Chondrocyte (in vitro differentiated cells): ENCODE measurements at regions not wholly inside any gene's neighbourhood (a gene's known extent, or its start where the extent isn't known, plus 50 kb on each side); places are given as distances from the start of the nearest gene placed in this dataset.

Experiments
- DNase-seq: peaks from one replicate; pipeline ENCODE4 v3.0.0; 2021; ENCODE audit warnings: mixed read lengths, low spot score
- H3K27ac Mint-ChIP-seq: one replicate; pipeline ENCODE4 v1.8.0; 2021; ENCODE audit warnings: mild to moderate bottlenecking, moderate library complexity, mixed read lengths; ENCODE audit not compliant: unreplicated experiment
- H3K27me3 Mint-ChIP-seq: 2 replicates; pipeline ENCODE4 v1.8.0; 2021; ENCODE audit warnings: low read depth, mixed read lengths
- H3K36me3 Mint-ChIP-seq: 2 replicates; pipeline ENCODE4 v1.8.0; 2021; ENCODE audit warnings: low read depth, mixed read lengths
- H3K4me1 Mint-ChIP-seq: 2 replicates; pipeline ENCODE4 v1.8.0; 2021; ENCODE audit warnings: low read depth, mild to moderate bottlenecking, mixed read lengths
- H3K4me3 Mint-ChIP-seq: one replicate; pipeline ENCODE4 v1.8.0; 2021; ENCODE audit warnings: mild to moderate bottlenecking, moderate library complexity, mixed read lengths; ENCODE audit not compliant: unreplicated experiment
- H3K9me3 Mint-ChIP-seq: 2 replicates; pipeline ENCODE4 v1.8.0; 2021; ENCODE audit warnings: low read depth, mixed read lengths
- TF ChIP-seq, protein P1 (sequence below): fragments of 200-600 bp; sonication (generic); IDR thresholded peaks from 2 replicates; pipeline ENCODE4 v1.5.0; 2021; ENCODE audit warnings: antibody characterized with exemption, mild to moderate bottlenecking, moderate library complexity

DNA sequence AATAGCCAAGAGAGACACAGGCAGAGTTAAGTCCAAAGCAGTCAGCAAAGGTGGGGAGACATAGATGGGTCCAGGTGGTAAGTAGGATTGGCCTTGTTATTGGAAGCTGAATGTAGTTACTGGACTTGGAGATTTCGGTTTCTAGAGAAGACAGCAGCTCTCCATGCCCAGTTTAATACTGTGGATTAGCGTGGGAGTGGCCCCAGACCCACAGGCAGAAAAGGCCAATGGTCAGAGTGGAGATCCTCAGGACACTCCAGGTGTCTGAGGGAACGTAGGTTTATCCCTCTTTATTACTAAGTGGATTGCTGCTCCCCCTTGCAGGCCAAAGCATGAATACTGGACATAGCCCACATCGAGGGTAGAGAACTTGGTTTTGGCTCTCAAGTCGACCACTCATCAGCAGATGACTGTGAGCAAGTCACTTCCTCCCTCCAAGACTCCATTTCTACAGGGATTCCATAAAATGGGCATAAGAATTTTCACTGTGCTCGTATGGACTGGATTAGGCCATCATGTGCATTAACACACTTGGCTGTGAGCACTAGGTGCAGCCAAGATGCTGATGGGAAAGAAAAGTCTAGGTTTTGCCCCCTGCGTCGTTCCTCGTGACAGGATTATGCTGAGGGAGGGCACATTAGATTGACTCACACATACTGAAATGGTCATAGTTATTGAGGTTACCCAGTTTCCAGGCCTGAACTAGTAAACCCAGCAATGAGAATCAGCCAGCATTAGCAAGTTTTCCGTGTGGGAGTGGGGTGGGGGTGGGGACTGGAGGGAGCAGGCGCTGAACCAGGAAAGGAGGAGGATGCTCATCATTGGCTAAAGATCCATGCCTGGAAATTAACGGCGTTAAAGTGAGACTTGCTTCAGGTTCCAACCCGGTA, 225.2 kb upstream of the TPRG1 start:
- Mint-ChIP-seq H3K9me3 (no peaks in the 10 kb centered on the region), H3K36me3 (no peaks in the 10 kb centered on the region), H3K4me3 (peak overlapping the region; percentile 70), H3K27ac (peak overlapping the region; percentile 100), H3K4me1 (peaks cover 49% of the 10 kb centered on the region), H3K27me3 (no peaks in the 10 kb centered on the region)
- TF ChIP-seq, protein P1, sequence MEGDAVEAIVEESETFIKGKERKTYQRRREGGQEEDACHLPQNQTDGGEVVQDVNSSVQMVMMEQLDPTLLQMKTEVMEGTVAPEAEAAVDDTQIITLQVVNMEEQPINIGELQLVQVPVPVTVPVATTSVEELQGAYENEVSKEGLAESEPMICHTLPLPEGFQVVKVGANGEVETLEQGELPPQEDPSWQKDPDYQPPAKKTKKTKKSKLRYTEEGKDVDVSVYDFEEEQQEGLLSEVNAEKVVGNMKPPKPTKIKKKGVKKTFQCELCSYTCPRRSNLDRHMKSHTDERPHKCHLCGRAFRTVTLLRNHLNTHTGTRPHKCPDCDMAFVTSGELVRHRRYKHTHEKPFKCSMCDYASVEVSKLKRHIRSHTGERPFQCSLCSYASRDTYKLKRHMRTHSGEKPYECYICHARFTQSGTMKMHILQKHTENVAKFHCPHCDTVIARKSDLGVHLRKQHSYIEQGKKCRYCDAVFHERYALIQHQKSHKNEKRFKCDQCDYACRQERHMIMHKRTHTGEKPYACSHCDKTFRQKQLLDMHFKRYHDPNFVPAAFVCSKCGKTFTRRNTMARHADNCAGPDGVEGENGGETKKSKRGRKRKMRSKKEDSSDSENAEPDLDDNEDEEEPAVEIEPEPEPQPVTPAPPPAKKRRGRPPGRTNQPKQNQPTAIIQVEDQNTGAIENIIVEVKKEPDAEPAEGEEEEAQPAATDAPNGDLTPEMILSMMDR, result no peak
- no peak for DNase-seq

DNA sequence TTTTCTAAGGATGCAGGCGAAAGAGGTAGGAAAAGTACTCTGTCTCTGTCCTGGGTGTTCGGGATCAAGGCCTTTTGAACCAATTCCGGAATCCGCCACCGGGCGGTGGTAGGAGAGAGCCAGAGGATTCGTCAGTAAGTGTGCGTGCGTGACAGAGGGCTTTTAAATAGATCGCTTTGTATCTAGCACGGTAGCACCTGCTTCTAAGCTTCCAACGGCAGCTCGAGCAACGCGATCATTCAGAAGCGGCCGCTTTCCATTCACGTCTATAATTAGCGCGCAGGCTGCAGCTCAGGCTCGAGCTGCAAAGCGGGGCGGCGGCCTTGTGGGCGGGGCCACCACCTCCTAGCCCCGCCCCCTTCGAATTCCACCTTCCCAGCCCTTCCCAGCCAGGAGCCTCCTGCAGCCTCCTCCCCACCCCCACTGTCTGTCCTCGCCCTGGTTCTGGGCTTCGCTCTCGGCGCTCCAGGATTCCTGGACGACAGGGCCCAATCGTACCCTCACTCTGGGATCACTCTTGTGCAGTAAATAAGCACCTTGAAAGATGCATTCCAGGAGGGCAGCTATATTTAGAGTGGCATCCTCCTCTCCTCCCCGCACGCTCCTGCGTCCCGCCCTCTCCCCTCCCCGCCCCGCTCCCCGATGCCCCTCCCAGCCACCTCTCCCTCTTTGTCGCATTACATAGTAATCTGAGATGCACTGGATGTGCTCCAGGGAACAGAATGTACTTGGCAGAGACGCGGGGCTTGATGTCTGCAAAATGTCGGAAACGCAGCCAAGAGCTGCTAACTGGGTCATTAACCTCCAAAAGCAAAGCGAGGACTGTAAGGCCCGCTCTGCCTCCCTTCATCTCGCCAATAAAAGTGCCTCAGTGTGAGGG, 224.1 kb upstream of the TPRG1 start:
- TF ChIP-seq, protein P1, result peak; percentile 70
- Mint-ChIP-seq H3K27ac (peak overlapping the region; percentile 100), H3K9me3 (no peaks in the 10 kb centered on the region), H3K4me1 (peaks cover 51% of the 10 kb centered on the region), H3K4me3 (peak overlapping the region; percentile 70), H3K36me3 (no peaks in the 10 kb centered on the region), H3K27me3 (no peaks in the 10 kb centered on the region)
- peak; percentile 93 for DNase-seq

DNA sequence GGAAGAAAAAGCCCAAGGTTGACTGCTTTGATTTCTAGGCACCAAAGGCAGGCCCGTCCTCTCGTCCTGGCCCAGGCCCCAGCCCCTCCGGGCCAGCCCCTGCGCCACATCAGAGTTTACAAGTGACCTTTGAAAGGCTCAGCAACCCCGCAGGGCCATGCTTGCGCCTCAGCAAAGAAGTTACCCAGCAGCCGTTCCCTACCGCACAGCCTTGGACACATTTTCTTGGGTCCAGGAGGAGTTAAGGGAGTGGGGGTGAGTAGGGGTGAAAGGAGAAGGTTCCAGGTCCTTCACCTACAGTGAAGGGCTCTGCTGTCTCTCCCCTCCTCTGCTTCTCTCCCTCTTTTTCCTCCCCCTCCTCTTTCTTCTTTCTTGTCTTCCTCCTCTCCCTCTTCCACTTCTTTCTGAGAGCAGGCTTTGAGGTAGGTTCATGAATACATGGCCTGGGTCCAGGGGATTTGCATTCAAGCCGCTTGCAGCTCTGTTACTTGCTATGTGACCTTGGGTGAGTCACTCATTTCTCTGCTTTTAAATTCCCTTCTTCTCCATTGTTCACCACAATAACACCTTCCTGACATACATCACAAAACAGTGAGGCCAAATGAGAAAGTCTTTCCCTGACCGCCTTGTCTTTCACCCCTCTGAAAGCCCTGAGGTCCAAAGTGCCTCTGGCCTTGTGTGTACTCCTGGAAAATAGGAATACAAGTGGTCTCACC, 223.3 kb upstream of the TPRG1 start:
- H3K27me3 Mint-ChIP-seq, result no peaks in the 10 kb centered on the region
- H3K4me3 Mint-ChIP-seq, result peak overlapping the region; percentile 70
- TF ChIP-seq, protein P1, result no peak
- peaks cover 51% of the 10 kb centered on the region for H3K4me1 Mint-ChIP-seq
- peak overlapping the region; percentile 100 for H3K27ac Mint-ChIP-seq
- no peak for DNase-seq
- no peaks in the 10 kb centered on the region for H3K9me3 Mint-ChIP-seq
- no peaks in the 10 kb centered on the region for H3K36me3 Mint-ChIP-seq

DNA sequence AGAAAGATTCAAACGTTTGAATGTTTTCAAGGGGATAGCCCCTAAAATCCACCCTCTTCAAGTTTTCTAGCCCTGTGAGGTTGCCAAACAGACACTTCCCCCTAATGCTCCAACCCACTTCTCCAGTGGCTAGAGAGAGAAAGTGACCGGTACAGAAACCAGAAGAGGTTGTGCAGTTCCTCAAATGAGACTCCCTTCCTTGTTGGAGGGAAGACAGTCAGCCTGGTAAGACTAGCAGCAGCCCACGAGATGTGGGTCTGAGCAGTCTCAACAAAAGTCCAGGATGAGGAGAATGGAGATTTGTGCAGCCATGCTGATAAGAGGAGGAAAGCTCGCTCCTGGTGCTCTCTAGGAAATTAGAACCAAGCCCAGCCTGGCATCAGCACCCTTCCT, 222.8 kb upstream of the TPRG1 start:
- H3K4me1 Mint-ChIP-seq, result peaks cover 51% of the 10 kb centered on the region
- TF ChIP-seq, protein P1, result no peak
- no peaks in the 10 kb centered on the region for H3K36me3 Mint-ChIP-seq
- H3K4me3 Mint-ChIP-seq, result no peak overlapping the region
- H3K27ac Mint-ChIP-seq, result peak overlapping the region; percentile 100
- H3K9me3 Mint-ChIP-seq, result no peaks in the 10 kb centered on the region
- no peaks in the 10 kb centered on the region for H3K27me3 Mint-ChIP-seq
- no peak for DNase-seq

DNA sequence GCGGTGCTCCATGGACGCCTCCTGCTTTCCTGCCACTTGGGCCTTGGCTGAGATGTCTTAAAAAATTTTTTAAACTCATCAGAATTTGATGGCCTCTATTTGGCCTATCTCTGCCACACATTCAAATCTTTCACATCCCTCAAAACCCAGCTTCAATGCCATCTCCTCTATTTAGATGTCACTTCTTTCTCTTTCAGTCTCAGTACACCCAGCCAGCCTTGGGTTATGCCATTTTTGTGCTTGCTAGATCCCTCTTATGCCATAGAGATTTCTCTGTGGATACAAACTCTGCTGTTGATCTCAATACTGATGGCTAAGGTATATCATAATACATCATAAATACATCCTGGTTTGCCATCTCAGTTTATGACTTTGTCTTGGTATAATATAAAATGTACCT, 222.3 kb upstream of the TPRG1 start:
- Mint-ChIP-seq H3K4me3 (no peak overlapping the region), H3K4me1 (peaks cover 54% of the 10 kb centered on the region), H3K27me3 (no peaks in the 10 kb centered on the region), H3K27ac (peak overlapping the region; percentile 100), H3K36me3 (no peaks in the 10 kb centered on the region), H3K9me3 (no peaks in the 10 kb centered on the region)
- TF ChIP-seq, protein P1, result no peak
- no peak for DNase-seq
